IPS DF 19.7 (cell line): ENCODE measurements at regions not wholly inside any gene's neighbourhood (a gene's known extent, or its start where the extent isn't known, plus 50 kb on each side); places are given as distances from the start of the nearest gene placed in this dataset.
A peak's percentile ranks its signal among the peaks of the same experiment; 100 is the strongest.

Experiments
- DNase-seq: peaks from one replicate; pipeline ENCODE4 v3.0.0-alpha.2; 2013; ENCODE audit warnings: low read depth, low spot score

- DNase-seq, result no peak
Measured at GRCh38 chr20:34163307-34163706, 51.3 kb upstream of the EIF2S2 start.

DNA sequence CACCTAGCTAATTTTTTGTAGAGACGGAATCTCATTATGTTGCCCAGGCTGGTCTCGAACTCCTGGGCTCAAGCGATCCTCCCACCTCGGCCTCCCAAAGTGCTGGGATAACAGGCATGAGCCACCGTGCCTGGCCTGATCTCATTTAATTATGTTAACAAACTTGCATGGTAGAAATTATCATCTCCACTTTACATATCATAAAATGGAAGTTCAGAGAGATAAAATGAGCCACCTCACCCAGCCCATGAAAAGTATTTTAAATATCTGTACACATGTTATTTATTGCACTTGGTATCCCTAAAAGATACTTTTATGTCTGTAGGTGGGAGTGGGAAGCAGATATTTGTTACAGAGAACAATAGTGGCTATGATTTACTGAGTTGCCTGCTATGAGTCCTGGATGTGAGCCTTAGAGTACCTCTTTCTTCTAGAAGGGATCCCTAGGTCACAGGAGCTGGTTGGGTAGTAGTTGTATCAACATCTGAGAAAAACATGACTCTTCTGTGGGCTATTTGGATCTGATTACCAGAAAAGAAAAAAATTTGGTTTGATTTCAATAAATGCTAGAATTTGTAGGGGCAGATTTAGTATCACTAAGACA, 52.4 kb upstream of the EIF2S2 start:
- no peak for DNase-seq

- no peak for DNase-seq
Measured at GRCh38 chr20:34165018-34165619, 53.1 kb upstream of the EIF2S2 start.

DNA sequence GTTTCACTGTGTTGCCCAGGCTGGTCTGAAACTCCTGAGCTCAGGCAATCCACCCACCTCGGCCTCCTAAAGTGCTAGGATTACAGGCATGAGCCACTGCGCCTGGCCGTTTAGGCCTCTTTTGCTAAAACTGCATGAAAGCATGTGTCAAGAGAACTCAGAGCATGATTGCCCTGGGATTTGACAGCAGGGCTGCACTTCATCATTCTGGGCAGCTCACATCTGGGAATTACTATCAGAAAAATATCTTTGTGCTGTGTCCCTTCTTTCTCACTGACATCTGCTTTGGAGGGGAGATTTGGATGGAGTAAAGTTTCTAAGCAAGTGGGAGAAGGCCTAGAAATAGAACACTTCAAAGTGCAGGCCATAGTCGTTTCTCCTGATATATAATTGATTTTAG, 59.6 kb upstream of the EIF2S2 start:
- DNase-seq, result no peak

GRCh38 chr20:34172926-34173325, 60.9 kb upstream of the EIF2S2 start:
- DNase-seq, result no peak

GRCh38 chr20:34175079-34175478, 63.0 kb upstream of the EIF2S2 start:
- DNase-seq, result no peak

GRCh38 chr20:34175879-34176278, 63.8 kb upstream of the EIF2S2 start:
- DNase-seq, result no peak

GRCh38 chr20:34177052-34177451, 64.2 kb upstream of the ASIP start:
- DNase-seq, result no peak

- no peak for DNase-seq
Measured at GRCh38 chr20:34179637-34180360, 61.4 kb upstream of the ASIP start.

- DNase-seq, result no peak
Measured at GRCh38 chr20:34180460-34181120, 60.6 kb upstream of the ASIP start.

DNA sequence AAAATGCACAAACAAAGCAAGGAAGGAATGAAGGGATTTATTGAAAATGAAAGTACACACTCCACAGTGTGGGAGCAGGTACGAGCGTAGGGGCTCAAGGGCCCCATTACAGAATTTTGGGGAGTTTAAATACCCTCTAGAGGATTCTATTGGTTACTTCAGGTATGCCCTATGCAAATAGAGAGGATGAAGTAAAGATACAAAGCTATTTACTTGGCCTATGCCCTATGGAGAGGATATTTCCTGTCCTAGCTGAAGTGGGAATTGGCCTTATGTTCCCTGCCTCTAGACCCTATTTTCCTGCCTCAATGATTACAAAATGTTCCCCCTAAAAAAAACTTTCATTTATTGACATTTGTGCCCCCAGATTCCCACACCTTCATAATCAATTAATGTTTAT, 59.7 kb upstream of the ASIP start:
- DNase-seq, result no peak

DNA sequence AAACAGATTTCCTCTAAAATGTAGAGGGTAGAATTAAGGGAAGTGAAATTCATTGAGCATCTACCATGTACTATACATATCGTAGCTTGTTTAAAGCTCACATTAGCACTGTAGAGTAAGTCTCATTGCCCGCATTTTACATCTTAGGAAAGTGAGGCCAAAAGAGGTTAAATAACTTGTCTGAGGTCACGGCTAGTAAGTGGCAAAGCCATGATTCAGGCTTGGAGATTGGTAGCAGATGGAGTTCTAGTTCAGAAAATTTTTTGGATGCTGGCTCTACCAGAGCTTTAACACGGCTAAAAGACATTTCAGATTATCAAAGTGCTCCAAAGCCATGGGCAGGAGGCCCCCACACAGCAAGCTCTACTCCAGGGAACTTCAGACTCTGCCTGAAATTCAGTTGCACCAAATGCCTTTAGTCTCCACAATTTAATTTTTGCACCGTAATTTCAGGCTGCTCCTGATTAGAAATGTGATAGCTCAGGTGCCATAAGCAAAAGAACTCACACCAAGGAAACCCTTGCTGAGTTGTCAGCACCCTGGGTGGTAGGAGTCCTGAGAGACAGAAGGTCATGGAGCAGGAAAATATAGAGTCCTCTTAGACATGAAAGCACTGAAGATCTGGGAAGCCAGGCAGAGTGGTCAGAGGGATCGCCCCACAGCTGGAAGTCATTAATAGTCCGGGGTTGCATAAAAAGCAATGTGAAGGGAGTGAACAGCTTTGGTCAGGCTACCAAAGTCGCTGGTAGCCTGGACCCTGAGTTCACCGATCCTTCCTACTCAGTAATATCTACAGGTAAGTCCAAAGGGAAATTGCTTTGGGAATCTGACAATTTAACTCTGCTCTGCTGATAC, 55.2 kb upstream of the ASIP start:
- no peak for DNase-seq

DNA sequence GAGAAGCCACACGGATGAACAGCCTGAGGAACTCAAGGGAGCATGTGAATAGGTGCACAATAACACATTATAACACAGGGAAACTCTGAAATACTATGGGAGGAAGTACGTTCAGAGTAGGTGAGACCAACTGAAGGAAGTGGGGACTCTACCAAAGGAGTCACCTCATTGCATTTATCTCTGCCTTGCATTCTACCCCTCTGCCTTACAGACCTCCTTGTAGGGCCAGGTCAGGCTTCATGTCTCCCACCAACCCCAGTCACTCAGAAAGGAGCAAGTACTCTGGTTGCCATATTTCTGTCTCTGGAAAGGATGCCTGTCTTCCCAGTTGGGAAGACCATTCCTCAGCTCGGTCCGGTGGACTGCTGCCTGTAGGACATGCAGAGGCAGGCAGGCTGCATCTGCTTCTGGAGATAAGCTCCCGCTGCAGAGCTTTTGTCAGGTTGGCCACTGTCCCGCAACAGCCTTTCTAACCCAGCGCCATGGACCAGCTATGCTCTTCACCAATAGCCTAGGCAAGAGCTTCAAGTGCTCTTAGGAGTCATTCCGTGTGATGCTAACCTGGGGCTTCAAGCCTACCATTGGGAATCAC, 51.6 kb upstream of the ASIP start:
- DNase-seq, result no peak

GRCh38 chr20:34190262-34190661, 51.0 kb upstream of the ASIP start:
- DNase-seq, result no peak

DNA sequence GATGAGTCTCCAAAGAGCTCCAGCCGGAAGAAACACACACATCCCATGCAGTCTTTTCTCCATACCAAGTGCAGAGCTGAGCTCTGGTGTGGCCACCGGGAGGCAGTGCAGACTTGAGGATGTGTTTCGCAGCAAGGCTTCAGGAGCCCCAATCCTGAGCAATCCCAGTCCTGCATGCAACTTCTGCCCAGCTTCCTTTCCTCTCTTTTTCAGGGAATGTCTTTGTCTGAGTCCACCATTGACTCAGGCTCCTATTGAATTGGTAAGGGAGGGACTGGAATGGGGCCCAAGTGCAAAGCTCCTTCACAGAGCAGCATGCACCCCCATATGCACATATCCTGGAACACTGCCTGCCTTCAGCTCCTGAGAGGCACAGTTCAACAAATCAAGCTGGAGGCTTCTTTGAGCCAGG, 50.5 kb upstream of the ASIP start:
- DNase-seq, result peak; percentile 82
